NCI-H2029 (cell line): ENCODE measurements at regions not wholly inside any gene's neighbourhood (a gene's known extent, or its start where the extent isn't known, plus 50 kb on each side); places are given as distances from the start of the nearest gene placed in this dataset.
"Not testable (repeated sequence)": the region's sequence is repeated elsewhere in the genome, so short reads cannot be mapped to it uniquely, and the experiment has no call there.

Experiments
- DNase-seq: peaks from one replicate; lab custom pipeline; 2025; lab: John Stamatoyannopoulos, UW

GRCh38 chr14:82814339-82814738 is 1280.7 kb upstream of the SEL1L start:
- DNase-seq: not testable (repeated sequence)

- no peak for DNase-seq
These were observed 1296.9 kb upstream of the SEL1L start for GRCh38 chr14:82830596-82830995.

- DNase-seq: no peak
These were observed 1302.8 kb upstream of the SEL1L start for GRCh38 chr14:82836256-82836950.

- no peak for DNase-seq
These were observed 1304.0 kb upstream of the SEL1L start for GRCh38 chr14:82837611-82838140.

GRCh38 chr14:82850576-82850975 is 1316.9 kb upstream of the SEL1L start:
- DNase-seq: no peak

GRCh38 chr14:82854131-82854530 is 1320.5 kb upstream of the SEL1L start:
- no peak for DNase-seq

- DNase-seq: no peak
These were observed 1321.2 kb upstream of the SEL1L start for GRCh38 chr14:82854901-82855300.

GRCh38 chr14:82855912-82856391 is 1322.3 kb upstream of the SEL1L start:
- no peak for DNase-seq

GRCh38 chr14:82861313-82861712 is 1327.7 kb upstream of the SEL1L start:
- DNase-seq: no peak

- no peak for DNase-seq
These were observed 1338.8 kb upstream of the SEL1L start for GRCh38 chr14:82872494-82872893.

GRCh38 chr14:82878951-82879350 is 1345.3 kb upstream of the SEL1L start:
- no peak for DNase-seq

GRCh38 chr14:82879949-82880535 is 1346.4 kb upstream of the SEL1L start:
- no peak for DNase-seq

GRCh38 chr14:82886670-82887069 is 1353.0 kb upstream of the SEL1L start:
- no peak for DNase-seq

GRCh38 chr14:82889701-82890100 is 1356.0 kb upstream of the SEL1L start:
- no peak for DNase-seq

GRCh38 chr14:82896476-82896875 is 1362.8 kb upstream of the SEL1L start:
- no peak for DNase-seq

- no peak for DNase-seq
These were observed 1364.0 kb upstream of the SEL1L start for GRCh38 chr14:82897469-82898308.

- no peak for DNase-seq
These were observed 1372.1 kb upstream of the SEL1L start for GRCh38 chr14:82905762-82906161.

- no peak for DNase-seq
These were observed 1378.3 kb upstream of the SEL1L start for GRCh38 chr14:82911930-82912329.

- DNase-seq: no peak
These were observed 1379.7 kb upstream of the SEL1L start for GRCh38 chr14:82913396-82913795.

GRCh38 chr14:82915381-82915780 is 1381.7 kb upstream of the SEL1L start:
- DNase-seq: no peak

GRCh38 chr14:82935691-82936090 is 1402.0 kb upstream of the SEL1L start:
- DNase-seq: no peak

- DNase-seq: no peak
These were observed 1417.5 kb upstream of the SEL1L start for GRCh38 chr14:82951171-82951570.

GRCh38 chr14:82963756-82964155 is 1430.1 kb upstream of the SEL1L start:
- DNase-seq: no peak
